Spleen (tissue), 7 donors: ENCODE measurements at regions not wholly inside any gene's neighbourhood (a gene's known extent, or its start where the extent isn't known, plus 50 kb on each side); places are given as distances from the start of the nearest gene placed in this dataset.

Source experiments
- CTCF ChIP-seq, 11 experiments: fragments of 200-600 bp in 7 of 11; fragments of 450-650 bp in 4 of 11; sonication (generic) in 4 of 11; IDR thresholded peaks in 8 of 11; conservative IDR thresholded peaks in 3 of 11; 1 replicate in 7 of 11; 2 replicates in 4 of 11; pipeline versions ENCODE4 v1.4.0 to v1.8.0; 2016 to 2021; ENCODE audit warnings: antibody characterized with exemption in 11 of 11, inconsistent platforms in 4 of 11, mild to moderate bottlenecking in 1 of 11
- POLR2A ChIP-seq, 3 donors: fragments of 450-650 bp; IDR thresholded peaks; one replicate each; pipeline ENCODE4 v1.5.1; 2017; ENCODE audit warnings: antibody characterized with exemption in 3 of 3, mild to moderate bottlenecking in 1 of 3
- donor health status: DM: no; HTN: no; CAD: no; lungs with moderate emphysema.
- donor health status: DM: no; HTN: no; CAD: no.
- donor health status: DM: no; HTN: no; CAD: no.

DNA sequence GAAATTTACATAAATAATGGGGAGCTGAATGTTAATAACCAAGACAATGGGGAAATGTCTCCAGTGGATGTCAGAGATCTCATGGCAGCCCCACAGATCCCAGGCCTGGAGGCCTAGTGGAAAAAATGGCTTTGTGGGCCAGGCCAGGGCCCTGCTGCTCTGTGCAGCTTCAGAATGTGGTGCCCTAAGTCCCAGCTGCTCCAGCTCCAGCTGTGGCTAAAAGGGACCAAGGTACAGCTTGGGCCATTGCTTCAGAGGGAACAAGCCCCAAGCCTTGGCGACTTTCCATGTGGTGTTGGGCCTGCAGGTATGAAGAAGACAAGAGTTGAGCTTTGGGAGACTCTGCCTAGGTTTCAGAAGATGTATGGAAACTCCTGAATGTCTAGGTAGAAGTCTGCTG is 658.2 kb downstream of the NUP35 start:
- no peak for TF ChIP-seq CTCF (IDR thresholded peaks at IDR 0.05 in 8 of 11, conservative IDR thresholded peaks at IDR 0.05 in 3 of 11)
- TF ChIP-seq POLR2A (IDR thresholded peaks at IDR 0.05): no peak
